NCI-H1694 treated with DMSO at 0.1 percent for 48 hours (cell line): ENCODE measurements at regions not wholly inside any gene's neighbourhood (a gene's known extent, or its start where the extent isn't known, plus 50 kb on each side); places are given as distances from the start of the nearest gene placed in this dataset.
"Not testable (repeated sequence)": the region's sequence is repeated elsewhere in the genome, so short reads cannot be mapped to it uniquely, and the experiment has no call there.

Source experiments
- DNase-seq: peaks from one replicate; lab custom pipeline; 2025; lab: John Stamatoyannopoulos, UW

- DNase-seq, result no peak
These were observed 386.4 kb upstream of the STXBP6 start for GRCh38 chr14:25436288-25436875.

DNA sequence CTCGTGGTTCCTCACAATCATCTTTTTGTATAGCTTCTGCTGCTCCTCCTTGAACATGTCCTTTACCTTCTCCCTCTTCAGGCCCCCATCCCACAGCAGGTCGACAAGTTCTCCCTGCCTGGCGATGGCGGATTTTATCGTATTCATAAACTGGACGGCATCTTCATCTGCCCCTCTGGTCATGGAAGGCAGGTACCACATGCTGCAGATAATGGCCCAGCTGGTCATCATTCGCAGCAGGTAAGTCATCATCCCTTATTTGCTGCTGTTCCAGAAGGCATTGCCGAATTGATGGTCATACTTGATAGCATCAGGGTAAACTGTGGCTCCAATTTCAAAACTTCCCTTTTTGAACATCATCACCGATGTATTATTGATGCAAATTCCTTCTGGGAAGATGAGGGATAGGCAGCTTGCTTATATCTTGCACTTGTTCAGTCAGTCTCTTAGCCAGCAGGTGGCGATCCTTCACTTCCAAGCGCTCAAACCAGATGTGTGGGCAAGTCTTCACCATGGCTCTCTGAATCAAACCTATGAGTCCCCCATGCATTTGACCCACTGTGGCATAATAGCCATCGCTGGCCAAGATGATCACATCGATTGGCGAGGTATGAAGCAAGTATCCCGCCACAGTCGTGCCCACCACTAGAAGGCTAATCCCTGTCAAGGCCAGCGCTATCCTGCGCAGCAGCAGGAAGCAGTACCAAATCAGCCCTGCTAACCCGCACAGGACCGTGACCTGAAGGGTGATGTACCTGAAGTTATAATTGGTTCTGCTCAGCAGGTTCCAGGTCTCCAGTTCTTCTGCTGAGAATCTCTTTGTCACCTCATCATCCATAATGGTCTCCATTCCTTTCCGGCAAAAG, 381.5 kb upstream of the STXBP6 start:
- DNase-seq, result peak; percentile 30

GRCh38 chr14:25430808-25431207, 380.9 kb upstream of the STXBP6 start:
- DNase-seq, result no peak

- DNase-seq, result no peak
These were observed 363.1 kb upstream of the STXBP6 start for GRCh38 chr14:25412998-25413397.

- DNase-seq, result peak; percentile 31
These were observed 362.1 kb upstream of the STXBP6 start for GRCh38 chr14:25411781-25412757.

GRCh38 chr14:25406818-25407217, 356.9 kb upstream of the STXBP6 start:
- peak; percentile 24 for DNase-seq

DNA sequence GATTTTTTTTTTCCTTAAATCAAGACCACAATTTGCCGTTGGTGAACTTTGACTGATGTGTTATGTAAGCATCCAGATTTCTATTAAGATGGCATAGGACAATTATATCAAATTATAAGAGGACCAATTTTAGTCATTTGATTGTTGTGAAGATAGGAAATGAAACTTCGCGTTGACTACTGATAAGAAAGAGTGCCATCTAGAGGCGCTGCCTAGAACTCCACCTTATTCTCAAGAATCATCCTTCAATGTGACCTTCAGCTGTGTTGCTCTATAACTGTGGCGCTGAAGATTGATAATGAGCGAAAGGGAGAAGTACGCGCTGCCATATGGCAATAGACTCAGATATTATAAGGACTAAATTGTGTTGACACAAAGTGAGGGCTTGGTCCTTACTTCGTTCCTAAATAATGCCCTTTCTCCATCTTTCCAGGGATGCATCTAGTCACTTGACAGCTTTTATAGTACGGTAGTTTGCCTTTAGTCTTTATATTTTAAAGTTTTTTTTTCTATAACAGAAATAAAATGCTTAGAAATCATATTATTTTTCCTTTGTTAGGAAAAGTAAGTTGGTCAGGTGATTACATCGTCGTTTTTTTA, 350.8 kb upstream of the STXBP6 start:
- peak; percentile 51 for DNase-seq

GRCh38 chr14:25396128-25396527, 346.2 kb upstream of the STXBP6 start:
- no peak for DNase-seq

GRCh38 chr14:25394791-25395391, 344.9 kb upstream of the STXBP6 start:
- no peak for DNase-seq

GRCh38 chr14:25394356-25394755, 344.4 kb upstream of the STXBP6 start:
- DNase-seq, result no peak

DNA sequence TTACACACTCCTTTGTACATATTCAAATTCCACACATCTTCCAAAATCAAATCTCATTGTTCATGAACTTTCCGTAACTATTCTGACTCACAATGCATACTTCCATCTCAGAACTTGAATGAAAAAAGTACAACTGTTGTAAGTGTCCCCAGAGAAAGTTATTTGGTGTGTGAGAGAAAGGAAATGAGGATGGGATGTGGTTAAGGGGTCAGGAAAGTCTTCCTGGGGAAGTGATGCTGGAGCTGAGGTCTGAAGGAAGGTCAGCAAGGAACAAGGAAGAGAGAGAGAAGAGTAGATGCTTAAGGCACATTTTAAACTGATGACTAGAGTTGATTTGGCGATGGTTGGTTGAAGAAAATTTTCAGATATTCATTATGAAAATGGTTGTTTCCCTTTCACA, 340.0 kb upstream of the STXBP6 start:
- DNase-seq, result no peak

- DNase-seq, result peak; percentile 5
These were observed 331.6 kb upstream of the STXBP6 start for GRCh38 chr14:25381498-25381897.

DNA sequence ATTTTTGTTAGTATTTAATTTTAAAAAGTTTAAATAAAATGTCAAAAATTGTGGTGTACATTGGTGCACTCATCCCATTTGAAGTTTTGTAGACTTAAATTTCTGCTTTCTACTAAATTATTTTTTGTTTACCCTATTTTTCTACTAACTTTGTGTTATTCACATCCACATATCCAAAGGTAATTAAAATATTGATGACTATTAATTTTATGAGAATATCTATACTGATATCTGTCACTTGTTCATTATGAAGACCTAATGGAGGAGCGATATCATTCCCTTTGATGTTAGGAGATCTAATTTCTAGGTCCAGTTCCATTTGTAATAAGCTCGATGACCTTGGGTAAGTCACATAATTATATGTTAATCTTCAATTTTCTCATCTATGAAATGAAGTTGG, 325.7 kb upstream of the STXBP6 start:
- no peak for DNase-seq

DNA sequence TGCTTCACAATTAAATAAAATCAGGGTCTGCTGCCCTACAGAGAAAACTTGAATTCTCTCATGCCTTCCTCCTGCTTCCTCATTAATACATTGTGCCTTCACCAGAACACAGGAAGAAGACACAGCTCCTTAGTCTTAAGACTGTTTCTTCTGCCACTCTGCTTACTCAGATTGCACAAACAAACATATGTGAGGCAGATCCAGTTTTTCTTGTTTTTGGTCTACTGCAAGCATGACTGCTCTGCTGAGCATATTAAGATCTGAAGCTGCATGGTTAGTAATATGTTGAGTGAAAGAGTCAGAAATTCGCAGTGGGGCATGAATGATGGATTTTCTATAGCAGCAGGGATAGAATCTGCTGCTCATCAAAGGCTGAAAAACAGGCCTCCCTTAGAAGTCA, 321.1 kb upstream of the STXBP6 start:
- DNase-seq, result no peak

- DNase-seq, result not testable (repeated sequence)
These were observed 320.1 kb upstream of the STXBP6 start for GRCh38 chr14:25370057-25370456.

GRCh38 chr14:25358330-25358729, 308.4 kb upstream of the STXBP6 start:
- no peak for DNase-seq

DNA sequence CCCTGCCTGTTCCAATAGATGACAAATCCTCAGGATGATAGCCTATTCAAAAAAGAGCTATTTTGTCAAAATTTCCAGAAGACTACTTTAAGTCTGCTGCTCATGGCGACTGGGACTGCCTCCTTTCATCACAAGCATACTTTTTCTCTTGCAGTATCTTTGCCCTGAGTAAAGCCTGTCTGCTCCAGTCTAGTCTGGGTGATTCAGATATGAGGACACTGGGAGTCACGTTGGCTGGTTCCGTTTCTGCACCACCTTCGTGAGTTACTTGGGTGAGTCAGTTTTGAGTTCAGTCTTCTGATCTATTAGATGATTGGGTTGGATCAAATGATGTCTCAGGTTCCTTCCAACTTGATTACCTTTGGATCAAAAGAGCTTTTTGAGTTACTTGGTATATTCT, 301.3 kb upstream of the STXBP6 start:
- DNase-seq, result no peak

DNA sequence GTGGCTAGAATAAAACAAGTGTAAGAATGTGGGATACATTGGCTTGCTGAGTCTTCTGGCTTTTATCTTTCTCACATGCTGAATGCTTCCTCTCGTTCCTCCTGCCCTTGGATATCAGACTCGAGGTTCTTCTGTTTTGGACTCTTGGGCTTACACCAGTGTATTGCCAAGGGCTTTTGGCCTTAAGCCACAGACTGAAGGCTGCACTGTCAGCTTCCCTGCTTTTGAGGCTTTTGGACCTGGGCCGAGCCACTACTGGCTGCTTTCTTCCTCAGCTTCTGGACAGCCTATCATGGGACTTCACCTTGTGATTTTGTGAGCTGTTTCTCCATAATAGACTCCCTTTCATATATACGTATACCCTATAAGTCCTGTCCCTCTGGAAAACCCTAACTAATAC, 300.9 kb upstream of the STXBP6 start:
- DNase-seq, result no peak

DNA sequence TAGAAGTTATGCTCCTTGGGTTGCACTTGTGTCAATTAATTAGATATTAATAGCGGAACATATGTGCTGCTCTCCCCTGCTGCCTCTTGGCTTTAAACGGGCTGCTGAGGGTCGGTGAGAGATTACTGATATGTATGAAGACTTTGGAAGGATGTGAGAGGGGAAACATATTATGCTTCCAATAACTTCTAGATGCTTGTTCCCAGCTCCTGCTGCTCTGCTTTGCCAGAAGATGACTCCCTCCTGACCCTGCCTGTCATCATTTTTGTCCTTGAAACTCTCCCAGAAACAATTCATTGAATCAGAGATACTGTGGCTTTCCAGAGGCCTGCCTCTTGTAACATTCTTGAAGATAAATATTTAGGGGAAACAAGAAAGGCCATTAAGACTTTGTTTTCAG, 300.1 kb upstream of the STXBP6 start:
- no peak for DNase-seq

- DNase-seq, result no peak
These were observed 299.3 kb upstream of the STXBP6 start for GRCh38 chr14:25349269-25349668.

DNA sequence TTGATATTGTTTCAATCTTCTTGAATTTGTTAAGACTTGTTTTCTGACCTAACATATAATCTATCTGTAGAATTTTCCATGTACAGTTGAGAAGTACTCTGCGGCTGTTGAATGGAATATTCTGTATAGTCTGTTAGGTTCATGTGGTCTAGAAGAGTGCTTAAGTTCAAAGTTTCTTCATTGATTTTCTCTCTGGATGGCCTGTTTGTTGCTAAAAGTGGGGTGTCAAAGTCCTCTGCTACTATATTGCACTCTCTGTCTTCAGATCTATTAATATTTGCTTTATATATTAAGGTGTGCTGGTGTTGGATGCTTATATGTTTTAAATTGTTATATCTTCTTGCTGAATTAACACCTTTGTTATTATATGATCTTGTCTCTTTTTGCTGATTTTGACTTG, 290.9 kb upstream of the STXBP6 start:
- no peak for DNase-seq

GRCh38 chr14:25322784-25323183, 272.8 kb upstream of the STXBP6 start:
- DNase-seq, result no peak
